Mucosa of descending colon (tissue), 3 donors: ENCODE measurements at regions not wholly inside any gene's neighbourhood (a gene's known extent, or its start where the extent isn't known, plus 50 kb on each side); places are given as distances from the start of the nearest gene placed in this dataset.

Experiments
- ATAC-seq: fragments of 200-7000 bp; cut with Tn5 transposase; one replicate; pipeline ENCODE4 v1.9.1; 2020; ENCODE audit warnings: mild to moderate bottlenecking, moderate library complexity
- DNase-seq, 3 donors: peaks; one replicate each; pipeline ENCODE4 v3.0.0-alpha.2; 2020
- H3K36me3 ChIP-seq: fragments of 200-600 bp; one replicate; pipeline ENCODE4 v1.8.0; 2021; ENCODE audit warnings: low read depth, mild to moderate bottlenecking
- H3K4me1 ChIP-seq: fragments of 200-600 bp; one replicate; pipeline ENCODE4 v1.8.0; 2021; ENCODE audit warnings: low read depth, mild to moderate bottlenecking
- H3K4me3 ChIP-seq: fragments of 200-600 bp; one replicate; pipeline ENCODE4 v1.8.0; 2021; ENCODE audit warnings: mild to moderate bottlenecking
- H3K9me3 ChIP-seq: fragments of 200-600 bp; one replicate; pipeline ENCODE4 v1.8.0; 2021; ENCODE audit warnings: mild to moderate bottlenecking
- CTCF ChIP-seq: fragments of 200-600 bp; IDR thresholded peaks from one replicate; pipeline ENCODE4 v1.8.0; 2022; ENCODE audit warnings: antibody characterized with exemption, mild to moderate bottlenecking
- intact Hi-C, 2 donors: fragments of 100-400 bp; cut with DNase I in 1 of 2; cut with micrococcal nuclease in 1 of 2; formaldehyde crosslinking; loops; one replicate each; pipeline versions ENCODE4 v1.11.0 to v1.11.1; 2022; cut with DNase I, micrococcal nuclease
- donor health status: DM: no; HTN: no; CAD: no; lungs with moderate emphysema.
- donor health status: DM: no; HTN: no; CAD: no.
- donor health status: DM: no; HTN: yes; CAD: no.

- DNase-seq (no peak), ATAC-seq (no peak)
- H3K9me3 ChIP-seq, result no peaks in the 10 kb centered on the region
- no peak for TF ChIP-seq CTCF
- no peaks in the 10 kb centered on the region for H3K4me1 ChIP-seq
- intact Hi-C loops, result no loop called here
- no peaks in the 10 kb centered on the region for H3K36me3 ChIP-seq
- no peak overlapping the region for H3K4me3 ChIP-seq
Observed at GRCh38 chr3:98964784-98965183, 63.3 kb upstream of the DCBLD2 start.

- Histone ChIP-seq H3K36me3 (no peaks in the 10 kb centered on the region), H3K9me3 (no peaks in the 10 kb centered on the region), H3K4me1 (no peaks in the 10 kb centered on the region), H3K4me3 (no peak overlapping the region)
- TF ChIP-seq CTCF, result no peak
- no peak for DNase-seq
- ATAC-seq, result no peak
- intact Hi-C loops, result no loop called here
Observed at GRCh38 chr3:98963546-98963945, 62.1 kb upstream of the DCBLD2 start.

GRCh38 chr3:98962951-98963350 is 61.5 kb upstream of the DCBLD2 start:
- no peak for TF ChIP-seq CTCF
- no peaks in the 10 kb centered on the region for H3K36me3 ChIP-seq
- intact Hi-C loops, result no loop called here
- H3K4me1 ChIP-seq, result no peaks in the 10 kb centered on the region
- no peak overlapping the region for H3K4me3 ChIP-seq
- ATAC-seq (no peak), DNase-seq (no peak)
- H3K9me3 ChIP-seq, result no peaks in the 10 kb centered on the region

- intact Hi-C loops, result no loop called here
- no peak for ATAC-seq
Observed at GRCh38 chr3:98962189-98962930, 60.9 kb upstream of the DCBLD2 start.

GRCh38 chr3:98961161-98962155 is 60.0 kb upstream of the DCBLD2 start:
- H3K4me1 ChIP-seq, result no peaks in the 10 kb centered on the region
- no peak overlapping the region for H3K4me3 ChIP-seq
- no peaks in the 10 kb centered on the region for H3K9me3 ChIP-seq
- no peaks in the 10 kb centered on the region for H3K36me3 ChIP-seq
- intact Hi-C loops, result no loop called here
- ATAC-seq (no peak), DNase-seq (no peak)
- no peak for TF ChIP-seq CTCF

More at GRCh38 chr3:98962189-98962930, 60.9 kb upstream of the DCBLD2 start:
- Histone ChIP-seq H3K36me3 (no peaks in the 10 kb centered on the region), H3K4me1 (no peaks in the 10 kb centered on the region), H3K4me3 (no peak overlapping the region), H3K9me3 (no peaks in the 10 kb centered on the region)
- DNase-seq, result no peak
- TF ChIP-seq CTCF, result no peak
